ENCODE measurements at regions not wholly inside any gene's neighbourhood (a gene's known extent, or its start where the extent isn't known, plus 50 kb on each side); places are given as distances from the start of the nearest gene placed in this dataset.
A peak's percentile ranks its signal among the peaks of the same experiment; 100 is the strongest.

GRCh38 chr2:20539133-20539719, 92.4 kb downstream of the RHOB start:
- Histone ChIP-seq H3K4me3 (no peak overlapping the region), H3K36me3 (no peaks in the 10 kb centered on the region), H3K9me3 (no peaks in the 10 kb centered on the region), H3K27ac (no peak overlapping the region), H3K27me3 (ENCODE audit: low read depth) (no peaks in the 10 kb centered on the region), H3K4me1 (no peaks in the 10 kb centered on the region)
- TF ChIP-seq CTCF (IDR thresholded peaks at IDR 0.05) = no peak
- ATAC-seq = no peak
- intact Hi-C loops (cut with DNase I) = no loop called here
- DNase-seq = no peak

- Histone ChIP-seq H3K9me3 (no peaks in the 10 kb centered on the region), H3K4me3 (no peak overlapping the region), H3K36me3 (no peaks in the 10 kb centered on the region), H3K27ac (no peak overlapping the region), H3K4me1 (no peaks in the 10 kb centered on the region), H3K27me3 (ENCODE audit: low read depth) (no peaks in the 10 kb centered on the region)
- no peak for TF ChIP-seq CTCF (IDR thresholded peaks at IDR 0.05)
- ATAC-seq (peak in 1 of 2 donors; percentile 29), DNase-seq (no peak)
- intact Hi-C loops (cut with DNase I) = no loop called here
These were observed 93.1 kb downstream of the RHOB start for GRCh38 chr2:20539776-20540586.

GRCh38 chr2:20540587-20541293, 93.9 kb downstream of the RHOB start:
- no peaks in the 10 kb centered on the region for H3K27me3 ChIP-seq (ENCODE audit: low read depth)
- intact Hi-C loops (cut with DNase I) = no loop called here
- H3K9me3 ChIP-seq = peaks cover under 1% of the 10 kb centered on the region
- H3K4me3 ChIP-seq = no peak overlapping the region
- no peak for TF ChIP-seq CTCF (IDR thresholded peaks at IDR 0.05)
- no peak for DNase-seq
- H3K36me3 ChIP-seq = no peaks in the 10 kb centered on the region
- no peak overlapping the region for H3K27ac ChIP-seq
- no peak for ATAC-seq
- no peaks in the 10 kb centered on the region for H3K4me1 ChIP-seq

GRCh38 chr2:20541294-20541640, 94.4 kb downstream of the RHOB start:
- no peaks in the 10 kb centered on the region for H3K36me3 ChIP-seq
- H3K27ac ChIP-seq = no peak overlapping the region
- intact Hi-C loops (cut with DNase I) = no loop called here
- H3K9me3 ChIP-seq = peaks cover 6% of the 10 kb centered on the region
- no peak overlapping the region for H3K4me3 ChIP-seq
- no peaks in the 10 kb centered on the region for H3K27me3 ChIP-seq (ENCODE audit: low read depth)
- no peak for TF ChIP-seq CTCF (IDR thresholded peaks at IDR 0.05)
- H3K4me1 ChIP-seq = no peaks in the 10 kb centered on the region
- no peak for DNase-seq
- ATAC-seq = no peak

GRCh38 chr2:20541651-20542050, 94.8 kb downstream of the RHOB start:
- Histone ChIP-seq H3K36me3 (no peaks in the 10 kb centered on the region), H3K27me3 (ENCODE audit: low read depth) (no peaks in the 10 kb centered on the region), H3K4me3 (no peak overlapping the region), H3K9me3 (peaks cover 6% of the 10 kb centered on the region), H3K27ac (no peak overlapping the region), H3K4me1 (no peaks in the 10 kb centered on the region)
- no peak for TF ChIP-seq CTCF (IDR thresholded peaks at IDR 0.05)
- ATAC-seq (no peak), DNase-seq (no peak)
- intact Hi-C loops (cut with DNase I) = no loop called here

Measured in lower lobe of right lung (tissue), 2 donors.